HCT116 (cell line): ENCODE measurements at regions not wholly inside any gene's neighbourhood (a gene's known extent, or its start where the extent isn't known, plus 50 kb on each side); places are given as distances from the start of the nearest gene placed in this dataset.

Source experiments
- ATAC-seq: fragments of 200-7000 bp; cut with Tn5 transposase; 2 replicates; pipeline ENCODE4 v1.9.1; 2020; ENCODE audit warnings: mild to moderate bottlenecking, moderate library complexity
- BruUV-seq: library from RNA; stranded (reverse); fragments of 400-500 nt; replicated peaks from 2 replicates; lab custom pipeline; 2021; lab: Mats Ljungman, UMichigan
- CTCF ChIA-PET: fragments of 300-600 bp; sonication (Branson Sonifier 250); formaldehyde crosslinking; loops from one replicate; lab custom pipeline; 2021; ENCODE audit warnings: antibody characterized with exemption; lab: Charles Lee
- POLR2A ChIA-PET: fragments of 300-600, 350-600 bp; sonication (Branson Sonifier 250); formaldehyde crosslinking; loops from one replicate; lab custom pipeline; 2021; ENCODE audit warnings: antibody characterized with exemption; lab: Charles Lee
- RAD21 ChIA-PET, 2 experiments: fragments of 300-600 bp; sonication (Branson Sonifier 250); formaldehyde crosslinking; loops; one replicate each; lab custom pipeline; 2023; ENCODE audit warnings: low total read pairs in 2 of 2; ENCODE audit not compliant: uncharacterized antibody in 2 of 2, unreplicated experiment in 2 of 2, low non-redundant PET in 1 of 2; lab: Charles Lee
- DNase-seq: peaks from one replicate; pipeline ENCODE4 v3.0.0-alpha.2; 2010; ENCODE audit warnings: low read depth, low spot score
- H2AFZ ChIP-seq: fragments of 200-600 bp; shearing (Covaris generic), sonication (generic); 2 replicates; pipeline ENCODE4 v1.6.1; 2017; ENCODE audit warnings: low read depth, mixed run types, mixed read lengths, antibody characterized with exemption, low read length; ENCODE audit not compliant: poor library complexity, severe bottlenecking
- H3K27ac ChIP-seq: 2 replicates; pipeline ENCODE4 v1.5.1; 2012; ENCODE audit warnings: low read depth, low read length
- H3K27me3 ChIP-seq: fragments of 200-600 bp; sonication (generic); 2 replicates; pipeline ENCODE4 v1.6.1; 2016; ENCODE audit warnings: mixed run types, low read length, mixed read lengths; ENCODE audit not compliant: insufficient read depth
- H3K36me3 ChIP-seq, 2 experiments: fragments of 200-500 bp in 1 of 2; fragments of 200-600 bp in 1 of 2; sonication (Bioruptor generic) in 1 of 2; sonication (generic) in 1 of 2; 2 replicates each; pipeline versions ENCODE4 v1.5.1 to v1.6.1; 2014 to 2016; ENCODE audit warnings: low read length in 2 of 2, inconsistent platforms in 1 of 2, mixed read lengths in 1 of 2, mixed run types in 1 of 2; ENCODE audit not compliant: insufficient read depth in 2 of 2, control insufficient read depth in 1 of 2
- H3K4me1 ChIP-seq, 2 experiments: fragments of 200-600 bp in 1 of 2; sonication (generic) in 1 of 2; 2 replicates each; pipeline versions ENCODE4 v1.5.1 to v1.6.1; 2012 to 2017; ENCODE audit warnings: low read length in 2 of 2, inconsistent platforms in 1 of 2, mild to moderate bottlenecking in 1 of 2, mixed read lengths in 1 of 2, mixed run types in 1 of 2, moderate library complexity in 1 of 2; ENCODE audit not compliant: insufficient read depth in 2 of 2, control insufficient read depth in 1 of 2
- H3K4me2 ChIP-seq: fragments of 200-600 bp; sonication (generic); 2 replicates; pipeline ENCODE4 v1.6.1; 2017; ENCODE audit warnings: mixed run types, low read length, mixed read lengths
- H3K4me3 ChIP-seq, 2 experiments: fragments of 200-600 bp in 1 of 2; sonication (generic) in 1 of 2; replicated peaks in 1 of 2; 2 replicates each; pipeline ENCODE4 v1.5.1; 2011 to 2016; ENCODE audit warnings: low read length in 2 of 2, control low read depth in 1 of 2, low read depth in 1 of 2, mild to moderate bottlenecking in 1 of 2, mixed read lengths in 1 of 2, mixed run types in 1 of 2
- H3K79me2 ChIP-seq: fragments of 200-600 bp; sonication (generic); 2 replicates; pipeline ENCODE4 v1.6.1; 2017; ENCODE audit warnings: mild to moderate bottlenecking, mixed run types, low read length, moderate library complexity, mixed read lengths; ENCODE audit not compliant: insufficient read depth
- H3K9ac ChIP-seq: fragments of 200-600 bp; sonication (generic); 2 replicates; pipeline ENCODE4 v1.6.1; 2016; ENCODE audit warnings: low read length, mixed read lengths
- H3K9me2 ChIP-seq: fragments of 200-600 bp; sonication (generic), shearing (Covaris generic); 2 replicates; pipeline ENCODE4 v1.6.1; 2017; ENCODE audit warnings: mixed run types, mild to moderate bottlenecking, moderate library complexity; ENCODE audit not compliant: insufficient read depth
- H3K9me3 ChIP-seq, 2 experiments: fragments of 200-500 bp in 1 of 2; fragments of 200-600 bp in 1 of 2; sonication (Bioruptor generic) in 1 of 2; sonication (generic) in 1 of 2; 2 replicates each; pipeline ENCODE4 v1.6.1; 2014 to 2017; ENCODE audit warnings: low read length in 2 of 2, mixed read lengths in 2 of 2, inconsistent platforms in 1 of 2, low read depth in 1 of 2, mild to moderate bottlenecking in 1 of 2, mixed run types in 1 of 2, moderate library complexity in 1 of 2; ENCODE audit not compliant: control insufficient read depth in 1 of 2, insufficient read depth in 1 of 2
- H4K20me1 ChIP-seq: fragments of 200-600 bp; sonication (generic), shearing (Covaris generic); 2 replicates; pipeline ENCODE4 v1.6.1; 2017; ENCODE audit warnings: mixed run types, mild to moderate bottlenecking, moderate library complexity; ENCODE audit not compliant: insufficient read depth
- CBX3 ChIP-seq: IDR thresholded peaks from 2 replicates; pipeline ENCODE4 v1.6.1; 2012; ENCODE audit warnings: low read depth
- CTCF ChIP-seq, 3 experiments: fragments of 200-600 bp in 1 of 3; sonication (generic) in 1 of 3; IDR thresholded peaks in 2 of 3; conservative IDR thresholded peaks in 1 of 3; 2 replicates each; pipeline ENCODE4 v1.5.1; 2012 to 2017; ENCODE audit warnings: low read depth in 2 of 3, low read length in 2 of 3, antibody characterized with exemption in 1 of 3, borderline replicate concordance in 1 of 3, control low read depth in 1 of 3, mild to moderate bottlenecking in 1 of 3, mixed read lengths in 1 of 3, mixed run types in 1 of 3, moderate library complexity in 1 of 3; ENCODE audit not compliant: insufficient read depth in 1 of 3
- ELF1 ChIP-seq: IDR thresholded peaks from 2 replicates; pipeline ENCODE4 v1.6.1; 2012; ENCODE audit warnings: low read depth, borderline replicate concordance
- EZH2 ChIP-seq: fragments of 200-600 bp; sonication (generic); IDR thresholded peaks from 2 replicates; pipeline ENCODE4 v1.6.1; 2017; ENCODE audit warnings: antibody characterized with exemption, mixed run types
- FOSL1 ChIP-seq: IDR thresholded peaks from 2 replicates; pipeline ENCODE4 v1.6.1; 2012; ENCODE audit warnings: low read depth
- JUND ChIP-seq: IDR thresholded peaks from 2 replicates; pipeline ENCODE4 v1.6.1; 2012
- REST ChIP-seq: IDR thresholded peaks from 2 replicates; pipeline ENCODE4 v1.6.1; 2012; ENCODE audit warnings: low read depth
- SIN3A ChIP-seq: IDR thresholded peaks from 2 replicates; pipeline ENCODE4 v1.6.1; 2012; ENCODE audit warnings: low read depth
- SP1 ChIP-seq: IDR thresholded peaks from 2 replicates; pipeline ENCODE4 v1.6.1; 2012; ENCODE audit warnings: low read depth
- YY1 ChIP-seq: IDR thresholded peaks from 2 replicates; pipeline ENCODE4 v1.6.1; 2011; ENCODE audit warnings: low read length, low read depth, moderate library complexity, mild to moderate bottlenecking; ENCODE audit not compliant: insufficient replicate concordance; ENCODE audit errors: extremely low read depth
- ZFX ChIP-seq: fragments of 450-650 bp; IDR thresholded peaks from 2 replicates; pipeline ENCODE4 v1.6.1; 2017
- ZNF274 ChIP-seq: fragments of 200-500 bp; sonication (Bioruptor generic); IDR thresholded peaks from 2 replicates; pipeline ENCODE4 v1.6.1; 2014; ENCODE audit warnings: mild to moderate bottlenecking, low read depth, low read length, inconsistent platforms
- intact Hi-C: fragments of 100-400 bp; cut with micrococcal nuclease; formaldehyde crosslinking; loops from 2 replicates; pipeline ENCODE4 v1.10.0; 2022

- intact Hi-C loops: no loop called here
- no peaks in the 10 kb centered on the region for H3K4me1 ChIP-seq
- no peaks in the 10 kb centered on the region for H3K27me3 ChIP-seq
- H3K9me2 ChIP-seq: no peaks in the 10 kb centered on the region
- no peaks in the 10 kb centered on the region for H3K79me2 ChIP-seq
- H3K9me3 ChIP-seq: no peaks in the 10 kb centered on the region
- no peaks in the 10 kb centered on the region; the same call in 1 of the 2 replicates for H4K20me1 ChIP-seq
- H3K4me3 ChIP-seq: no peak overlapping the region
- no peak overlapping the region for H3K9ac ChIP-seq
- no peak overlapping the region for H3K27ac ChIP-seq
- ChIA-PET POLR2A (no interaction called here), CTCF (no interaction called here), RAD21 (no interaction called here)
- H2AFZ ChIP-seq: no peak overlapping the region
- DNase-seq: no peak
- no peak overlapping the region for H3K4me2 ChIP-seq
- no peak for ATAC-seq
- no peak for TF ChIP-seq SIN3A
- TF ChIP-seq ELF1: no peak
- TF ChIP-seq ZNF274: no peak
- TF ChIP-seq YY1: no peak
- TF ChIP-seq FOSL1: no peak
- TF ChIP-seq ZFX: no peak
- no peak for TF ChIP-seq JUND
- no peak for TF ChIP-seq CTCF (IDR thresholded peaks at IDR 0.05 in 2 of 3, conservative IDR thresholded peaks at IDR 0.05 in 1 of 3; ENCODE audit: borderline replicate concordance in 1 of 3, insufficient read depth in 1 of 3, low read depth in 2 of 3, low read length in 2 of 3)
- no peak for TF ChIP-seq REST
- TF ChIP-seq EZH2: no peak
- no peak for TF ChIP-seq CBX3
- no peak for TF ChIP-seq SP1
- no TSS peak for BruUV-seq
- no peaks in the 10 kb centered on the region for H3K36me3 ChIP-seq
These were observed 373.7 kb downstream of the SRGAP2C start for GRCh38 chr1:121558514-121558913.
